C1 segment of cervical spinal cord (tissue), 14 donors: ENCODE measurements at regions not wholly inside any gene's neighbourhood (a gene's known extent, or its start where the extent isn't known, plus 50 kb on each side); places are given as distances from the start of the nearest gene placed in this dataset.

Experiments
- DNase-seq, 14 donors: peaks; one replicate each; lab custom pipeline; 2025; lab: John Stamatoyannopoulos, UW

DNA sequence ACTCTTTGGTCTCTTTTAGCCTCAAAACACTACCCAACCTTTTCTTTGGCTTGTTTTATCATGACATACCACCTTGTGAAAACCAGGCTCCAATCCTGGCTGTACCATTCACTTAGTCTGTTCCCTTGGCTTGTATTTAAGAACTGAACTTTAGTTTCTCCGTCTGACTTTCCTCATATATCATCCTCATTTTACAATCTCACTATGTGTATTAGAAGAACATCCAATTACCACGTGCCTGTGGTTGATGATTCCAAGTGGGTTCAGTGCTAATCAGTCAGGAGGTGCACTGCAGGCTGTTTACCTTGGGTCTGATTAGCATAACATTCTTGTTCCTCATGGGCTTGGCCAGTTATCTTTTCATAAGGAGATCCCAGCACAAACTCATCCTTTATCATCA, 144.8 kb upstream of the KLF14 start:
- DNase-seq = no peak

DNA sequence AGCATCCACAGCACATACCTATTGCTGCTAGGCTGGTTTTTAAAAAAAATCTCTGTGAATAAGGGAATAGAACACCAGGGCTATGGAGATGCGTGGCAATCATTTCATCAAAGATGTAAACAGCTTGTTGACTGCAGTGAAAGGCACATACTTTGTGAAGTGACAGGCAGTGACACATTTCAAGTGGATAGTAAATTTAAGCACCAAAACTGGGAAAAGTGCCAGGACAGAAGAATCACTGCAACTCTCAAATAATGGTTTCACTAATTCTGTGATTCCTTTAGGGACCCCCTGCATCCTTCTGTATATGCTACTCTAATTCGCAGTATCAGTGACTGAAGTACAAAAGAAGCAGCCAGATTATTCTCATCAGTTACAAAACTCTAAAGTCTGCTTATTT, 145.2 kb upstream of the KLF14 start:
- no peak for DNase-seq

DNA sequence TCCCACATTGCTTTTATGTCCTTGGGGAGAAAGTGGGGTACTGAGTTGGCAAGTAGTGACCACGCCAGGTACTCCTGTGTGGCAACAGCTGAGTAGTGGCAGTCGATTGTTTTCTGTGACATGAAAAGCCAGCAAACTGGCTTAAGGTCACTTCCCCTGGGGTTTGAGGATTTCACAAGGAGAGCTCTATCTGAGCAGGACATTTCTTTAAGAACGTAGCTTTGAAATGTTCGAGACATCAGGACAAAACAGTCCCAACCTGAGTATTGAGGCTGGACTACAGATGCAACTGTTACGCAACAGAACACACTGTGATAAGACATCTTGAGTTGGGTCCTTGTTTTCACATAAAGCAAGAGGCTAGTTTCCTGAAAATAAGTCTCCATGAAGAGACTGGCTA, 146.7 kb upstream of the KLF14 start:
- DNase-seq = no peak

DNA sequence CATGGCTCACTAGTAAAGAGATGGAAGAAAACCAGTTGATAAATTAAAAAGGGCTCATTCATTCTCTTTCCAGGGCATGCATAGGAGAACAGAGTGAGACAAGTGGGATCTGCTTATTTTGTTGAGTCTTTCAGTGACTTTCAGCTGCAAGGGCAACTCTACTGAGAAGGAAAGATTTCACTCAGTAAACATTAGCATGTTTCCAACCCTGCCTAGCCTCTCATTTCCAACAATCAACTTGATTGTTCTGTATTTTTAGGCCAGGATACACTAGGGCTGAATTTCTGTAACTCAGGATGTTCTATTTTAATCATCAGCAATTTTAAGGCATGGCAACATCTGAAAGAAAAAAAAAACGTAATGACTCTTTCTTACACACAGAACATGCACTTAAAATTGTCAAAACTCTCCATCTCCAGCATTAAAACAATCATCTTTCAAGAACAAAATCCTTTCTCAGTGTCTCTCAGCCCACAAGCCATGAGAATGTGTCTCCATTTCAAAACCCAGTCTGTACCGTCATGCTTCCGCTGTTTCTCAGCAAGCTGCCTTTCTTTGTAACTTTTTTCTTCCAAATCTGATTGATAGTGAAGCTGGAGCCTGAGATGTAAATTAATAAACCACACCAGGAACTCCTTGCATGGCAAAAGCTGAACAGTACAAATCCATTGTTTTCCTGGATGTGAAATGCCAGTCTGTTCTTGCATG, 147.2 kb upstream of the KLF14 start:
- peak in 1 of 14 donors; percentile 16 for DNase-seq

DNA sequence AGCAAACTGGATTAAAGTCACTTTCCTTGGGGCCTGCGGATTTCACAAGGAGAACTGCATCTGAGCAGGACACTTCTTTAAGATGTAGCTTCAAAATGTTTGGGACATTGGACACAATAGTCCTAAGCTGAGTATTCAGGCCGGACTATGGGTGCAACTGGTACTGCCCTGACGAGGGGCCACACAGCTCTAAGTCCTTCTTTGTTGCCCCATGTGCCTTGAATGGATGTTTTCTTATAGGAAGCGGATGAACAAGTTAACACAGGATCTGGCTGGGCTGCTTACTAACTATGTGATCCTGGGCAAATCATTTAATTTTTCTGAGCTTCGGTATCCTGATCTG, 147.8 kb upstream of the KLF14 start:
- no peak for DNase-seq

DNA sequence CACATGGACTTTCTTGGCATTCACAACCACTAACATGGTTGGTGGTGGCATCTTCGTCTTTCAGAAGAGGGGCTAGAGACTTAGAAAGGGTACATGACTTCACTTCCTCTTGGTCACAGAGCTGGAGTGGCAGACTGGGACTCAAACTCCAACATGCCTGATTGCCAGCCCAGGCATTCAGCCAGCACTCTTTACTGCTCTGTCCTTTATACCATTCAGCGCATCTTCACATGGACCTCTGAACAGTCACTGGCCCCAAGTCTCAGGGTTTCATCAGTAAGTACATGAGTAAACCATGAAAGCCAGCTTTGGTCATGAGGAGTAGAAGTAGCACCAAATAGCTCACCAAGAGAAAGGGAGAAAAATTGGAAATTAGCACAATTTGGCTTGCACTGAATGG, 148.4 kb upstream of the KLF14 start:
- no peak for DNase-seq

DNA sequence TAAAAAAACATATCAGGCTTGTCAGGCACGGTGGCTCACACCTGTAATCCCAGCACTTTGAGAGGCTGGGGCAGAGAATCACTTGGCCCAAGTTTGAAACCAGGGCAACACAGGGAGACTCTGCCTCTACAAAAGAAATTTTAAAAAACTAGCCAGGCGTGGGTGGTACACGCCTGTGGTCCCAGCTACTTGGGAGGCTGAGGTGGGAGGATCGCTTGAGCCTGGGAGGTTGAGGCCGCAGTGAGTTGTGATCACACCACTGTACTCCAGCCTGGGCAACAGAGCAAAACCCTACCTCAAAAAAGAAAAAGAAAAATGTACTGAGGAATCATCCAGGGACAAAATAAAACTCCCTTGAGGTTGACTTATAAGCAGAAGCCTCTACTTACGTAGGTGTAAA, 149.9 kb upstream of the KLF14 start:
- DNase-seq = no peak

DNA sequence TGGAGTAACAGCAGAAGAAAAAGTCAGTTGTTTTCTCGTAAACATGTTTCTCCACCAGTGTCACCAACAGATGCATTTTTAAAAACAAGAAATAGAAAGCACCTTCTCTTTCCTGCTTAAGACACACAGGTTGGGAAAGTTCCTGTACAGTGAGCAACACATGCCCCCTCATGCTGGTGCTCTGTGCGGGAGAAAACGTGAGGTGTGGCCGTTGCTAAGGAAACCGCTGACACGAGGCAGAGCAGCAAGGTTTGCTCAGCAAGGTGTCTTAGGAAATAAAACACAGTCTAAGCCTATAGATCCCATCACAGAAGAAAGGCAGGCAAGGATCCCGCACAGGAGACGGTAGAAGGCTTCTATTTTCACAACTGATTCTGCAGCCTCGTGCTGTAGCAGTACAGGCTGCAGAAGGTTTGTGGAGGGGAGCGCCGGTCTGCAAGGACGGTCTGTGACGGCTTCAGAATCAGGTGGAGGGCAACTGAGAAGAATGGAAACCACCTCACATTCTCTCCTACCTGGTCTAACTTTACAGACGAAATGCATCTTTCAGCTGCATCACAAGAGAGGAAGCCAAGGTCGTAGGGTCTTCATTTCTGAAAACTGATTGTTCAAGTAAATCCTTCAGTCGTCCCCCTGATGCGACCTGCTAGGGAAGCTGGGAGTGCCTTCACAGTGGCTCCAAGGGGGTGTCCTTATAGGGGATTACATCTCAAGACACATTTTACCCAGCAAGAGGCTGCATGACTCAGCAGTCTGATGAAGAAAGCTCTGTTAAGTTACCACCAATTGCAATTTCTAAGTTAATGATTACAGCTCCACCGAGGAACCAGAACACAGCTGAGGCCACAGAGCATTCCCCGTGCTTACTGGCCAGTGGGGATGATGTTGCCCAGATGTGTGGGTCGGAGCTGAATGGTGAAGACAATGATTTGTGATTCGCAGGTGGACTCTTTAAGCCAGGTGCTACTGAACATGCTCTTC, 150.7 kb upstream of the KLF14 start:
- DNase-seq = no peak

DNA sequence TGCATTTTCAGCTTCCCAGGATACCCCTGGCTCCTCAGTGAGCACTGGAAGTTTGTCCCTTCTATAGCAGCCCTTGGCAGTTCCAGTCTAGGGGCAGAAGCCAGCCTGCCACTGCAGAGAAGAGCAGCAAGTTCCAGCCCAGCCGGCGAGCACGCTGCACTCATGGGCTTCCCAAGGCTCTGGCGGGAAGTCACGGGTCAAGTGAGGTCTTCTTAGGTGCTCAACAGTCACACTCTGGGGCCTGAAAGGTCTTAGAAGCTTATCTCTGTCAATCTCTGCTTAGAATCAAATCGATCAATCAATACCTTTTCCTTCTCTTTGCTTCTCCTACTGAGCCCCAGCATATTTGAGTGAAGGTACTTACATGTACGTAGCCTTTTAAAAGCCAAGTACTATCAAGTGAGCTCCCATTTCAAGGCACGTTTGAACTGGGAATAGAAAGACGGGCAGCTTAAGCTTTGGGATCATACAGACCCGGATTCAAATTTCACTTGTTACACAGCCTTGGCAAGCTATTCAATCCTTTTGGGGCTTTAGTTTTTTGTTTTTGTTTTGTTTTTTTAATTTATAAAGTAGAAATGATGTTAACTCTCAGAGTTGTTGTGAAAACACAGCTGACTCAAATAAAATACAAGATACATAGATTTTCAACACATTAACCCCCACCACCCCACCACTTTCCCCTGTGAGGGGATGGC, 152.6 kb upstream of the KLF14 start:
- DNase-seq = peak in 4 of 14 donors; percentile 15 to 50 (median 24)

DNA sequence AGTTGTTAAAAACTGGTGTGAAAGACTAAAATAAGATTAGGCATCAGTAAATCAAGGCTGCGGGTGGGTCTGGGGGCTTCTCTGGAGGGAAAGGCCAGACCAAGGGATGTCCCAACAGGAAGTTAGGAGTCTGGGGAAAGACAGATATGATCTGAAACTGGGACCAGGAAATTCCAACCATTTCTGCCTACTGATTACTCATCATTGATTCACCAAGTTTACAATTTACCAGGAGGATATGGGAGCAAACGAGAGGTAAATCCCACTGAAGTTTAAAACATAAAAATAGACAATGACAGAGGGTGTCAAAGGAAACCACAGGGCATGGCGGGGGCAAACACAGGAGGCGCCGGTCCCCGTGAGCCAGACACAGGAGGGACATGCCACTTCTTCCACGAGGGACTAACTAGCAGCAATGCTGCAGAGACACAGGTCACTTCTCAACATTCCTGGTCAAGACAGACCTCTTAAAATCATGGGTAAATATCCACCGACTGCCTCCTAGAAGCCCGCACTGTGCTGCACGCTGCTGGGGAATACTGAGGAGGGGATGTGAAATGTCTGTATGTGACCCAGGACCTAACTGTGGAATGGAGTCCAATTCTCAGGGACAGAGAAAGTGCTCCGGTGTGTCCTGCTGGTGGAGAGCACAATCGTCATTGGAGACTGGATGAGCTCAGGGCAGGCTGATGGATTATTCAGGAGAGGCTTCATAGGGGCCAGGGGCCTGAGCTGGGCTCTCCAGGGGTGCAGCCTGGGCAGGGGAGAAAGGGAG, 153.4 kb upstream of the KLF14 start:
- no peak for DNase-seq

DNA sequence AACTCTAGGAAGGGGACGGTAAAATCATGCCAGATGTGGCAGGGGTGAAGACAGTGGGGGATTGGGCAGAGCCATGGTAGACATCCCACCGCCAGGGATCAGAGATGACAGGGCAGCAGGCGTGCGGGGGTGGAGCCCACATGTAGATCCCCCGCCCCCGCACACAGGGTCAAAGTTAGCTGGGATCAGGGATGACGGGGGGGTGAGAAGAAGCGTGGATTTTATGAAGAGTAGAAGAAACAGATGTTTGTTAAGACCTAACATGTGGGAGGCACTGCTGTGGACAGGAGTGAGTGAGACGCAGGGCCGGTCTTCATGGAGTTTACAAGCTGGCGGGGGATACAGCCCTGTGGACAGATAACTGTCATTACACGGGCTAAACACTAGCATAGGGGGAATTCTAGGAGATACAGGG, 154.0 kb upstream of the KLF14 start:
- no peak for DNase-seq

DNA sequence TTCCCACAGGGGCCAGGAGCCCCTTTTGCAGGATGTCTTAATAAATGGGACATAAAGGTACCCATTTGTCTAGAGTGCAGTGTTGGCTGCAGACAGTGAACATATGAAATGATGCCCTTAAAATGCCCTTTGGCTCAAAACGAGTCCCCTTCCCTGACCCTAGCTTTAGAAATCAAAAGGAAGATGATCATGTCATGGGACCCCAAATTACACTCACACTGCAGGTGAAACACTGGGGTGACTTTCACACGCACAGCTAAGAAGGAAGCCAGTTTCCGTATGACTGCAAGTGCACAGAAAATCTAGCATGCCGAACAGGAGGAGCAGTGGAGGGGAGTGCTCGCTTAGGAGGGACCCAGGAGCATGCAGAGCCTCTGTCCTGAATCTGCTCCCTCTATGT, 154.5 kb upstream of the KLF14 start:
- DNase-seq = no peak

DNA sequence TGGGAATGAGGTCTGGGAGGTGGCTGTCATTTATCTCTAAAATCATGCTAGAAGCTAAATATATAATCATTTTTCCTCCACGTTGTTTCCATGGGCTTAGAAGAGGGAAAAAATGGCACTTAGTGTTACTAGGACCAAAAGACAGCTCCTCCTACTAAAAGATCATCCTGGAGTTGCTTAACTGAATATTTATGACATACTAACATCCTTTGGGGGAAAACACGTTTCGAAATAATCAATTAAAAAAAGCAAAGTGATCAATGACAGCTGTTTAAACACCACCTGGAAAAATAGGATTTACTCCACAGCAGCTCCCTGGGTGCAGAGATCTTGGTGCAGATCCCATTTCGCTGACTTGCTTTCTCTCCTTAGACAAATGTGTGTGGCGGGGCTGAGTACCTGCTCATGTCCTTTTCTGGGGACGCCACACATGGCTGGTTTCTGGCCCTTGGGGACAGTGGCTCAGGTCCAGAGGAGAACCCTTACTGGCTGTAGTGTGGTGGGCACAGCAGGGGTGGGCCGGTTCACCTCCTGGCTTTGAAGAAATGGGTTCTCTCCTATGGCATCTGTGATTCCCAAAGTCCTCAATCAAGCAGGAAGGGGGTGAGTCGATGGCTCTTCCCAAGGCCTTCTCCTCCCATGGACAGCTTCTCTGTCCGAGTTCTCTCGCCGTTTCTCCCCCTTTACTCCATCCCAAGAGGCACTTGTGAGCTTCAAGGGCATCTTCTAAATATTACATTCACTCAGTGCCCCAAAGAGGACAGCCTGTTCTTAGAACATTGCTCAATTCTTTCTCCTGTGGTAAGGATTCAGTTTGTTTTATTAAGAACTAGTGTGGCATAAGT, 156.4 kb upstream of the KLF14 start:
- no peak for DNase-seq

DNA sequence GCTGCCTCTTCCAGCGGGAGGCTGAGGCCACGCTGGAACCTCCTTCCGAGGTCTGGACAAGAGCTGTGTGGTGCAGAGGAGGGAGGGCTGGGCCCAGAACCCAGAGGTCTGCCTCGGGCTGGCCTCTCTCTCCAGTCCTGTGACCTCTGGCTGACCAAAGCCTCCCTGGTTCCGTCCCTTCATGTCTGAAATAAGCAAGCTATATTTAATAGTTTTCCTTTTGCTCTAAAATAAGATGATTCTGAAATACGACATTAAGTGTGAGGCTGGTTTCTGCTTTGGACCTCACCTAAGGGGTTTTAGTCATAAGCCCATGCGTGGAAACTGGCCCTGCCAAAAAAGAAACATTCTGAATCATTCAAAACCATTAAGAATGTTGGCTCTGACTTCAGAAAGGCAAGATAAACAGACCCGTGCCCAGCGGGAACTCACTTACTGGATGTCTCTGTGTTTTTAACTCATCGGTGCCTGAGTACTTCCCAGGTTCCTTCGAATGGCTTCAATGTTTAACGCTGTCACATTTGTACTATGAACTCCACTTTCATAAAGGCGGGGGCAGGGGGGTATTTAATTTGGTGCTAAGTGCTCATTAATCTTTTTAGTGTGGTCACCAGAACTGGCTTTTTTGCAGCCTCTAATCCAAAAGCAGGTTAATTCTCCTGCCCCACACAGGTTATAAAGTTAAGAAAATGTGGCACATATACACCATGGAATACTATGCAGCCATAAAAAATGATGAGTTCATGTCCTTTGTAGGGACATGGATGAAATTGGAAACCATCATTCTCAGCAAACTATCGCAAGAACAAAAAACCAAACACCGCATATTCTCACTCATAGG, 157.5 kb upstream of the KLF14 start:
- DNase-seq = peak in 1 of 14 donors; percentile 20

DNA sequence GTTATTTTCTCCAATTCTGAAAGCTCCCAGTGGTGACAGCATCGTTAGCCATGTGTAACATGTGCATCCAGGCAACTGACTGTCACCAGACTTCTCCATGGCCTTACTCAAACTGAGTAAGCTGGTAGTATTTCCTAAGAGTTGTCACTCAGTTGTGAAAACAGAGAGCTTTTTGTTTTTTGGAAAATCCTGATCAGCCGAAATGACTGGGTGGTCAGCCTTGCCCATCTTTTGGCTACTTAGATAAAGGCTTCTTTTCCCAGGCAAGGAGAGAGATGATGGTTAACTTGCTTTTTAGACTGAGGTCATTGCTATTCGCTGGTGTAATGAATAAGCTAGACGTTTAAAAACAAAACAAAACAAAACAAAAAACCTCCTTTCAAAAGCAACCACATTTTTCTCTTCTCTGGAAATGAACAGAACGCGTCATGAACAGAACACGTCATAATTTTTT, 159.5 kb upstream of the KLF14 start:
- DNase-seq = peak in 6 of 14 donors; percentile 7 to 62 (median 33)

DNA sequence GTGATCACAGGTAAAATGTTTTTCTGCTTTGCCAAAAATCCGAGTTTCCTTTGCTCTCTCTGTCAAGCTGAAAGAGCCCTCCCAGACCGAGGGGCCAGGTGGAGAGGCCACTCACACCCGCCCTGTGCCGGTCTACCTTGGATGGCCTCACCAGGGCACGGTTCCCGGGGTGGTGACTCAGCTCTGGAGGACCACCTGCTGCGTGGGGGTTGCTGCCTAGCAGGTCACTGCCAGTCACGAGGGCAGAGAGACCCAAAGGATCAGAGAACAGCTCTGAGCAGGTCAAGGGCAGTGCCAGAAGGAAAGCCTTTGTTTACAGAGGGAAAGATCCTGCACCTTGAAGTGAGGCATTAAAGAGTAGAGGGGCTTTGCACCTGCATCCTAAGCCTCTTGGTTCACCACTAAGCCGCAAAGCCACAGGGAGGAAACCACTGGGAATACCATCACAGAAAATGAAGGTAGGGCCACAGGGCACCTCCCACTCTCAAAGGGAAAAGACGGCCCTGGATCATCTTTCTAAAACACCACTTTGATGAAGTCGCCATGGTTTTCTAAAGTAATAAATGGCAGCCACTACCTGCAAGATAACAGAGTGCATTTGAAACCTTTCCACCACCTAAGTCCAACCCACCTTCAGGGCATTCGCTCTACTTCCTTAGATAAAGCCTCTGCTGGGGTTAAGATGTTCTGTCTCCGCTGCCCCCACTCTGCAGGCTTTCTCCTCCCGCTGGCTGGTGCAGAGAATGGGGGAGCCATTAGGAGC, 160.3 kb upstream of the KLF14 start:
- peak in 6 of 14 donors; percentile 21 to 72 (median 34) for DNase-seq

DNA sequence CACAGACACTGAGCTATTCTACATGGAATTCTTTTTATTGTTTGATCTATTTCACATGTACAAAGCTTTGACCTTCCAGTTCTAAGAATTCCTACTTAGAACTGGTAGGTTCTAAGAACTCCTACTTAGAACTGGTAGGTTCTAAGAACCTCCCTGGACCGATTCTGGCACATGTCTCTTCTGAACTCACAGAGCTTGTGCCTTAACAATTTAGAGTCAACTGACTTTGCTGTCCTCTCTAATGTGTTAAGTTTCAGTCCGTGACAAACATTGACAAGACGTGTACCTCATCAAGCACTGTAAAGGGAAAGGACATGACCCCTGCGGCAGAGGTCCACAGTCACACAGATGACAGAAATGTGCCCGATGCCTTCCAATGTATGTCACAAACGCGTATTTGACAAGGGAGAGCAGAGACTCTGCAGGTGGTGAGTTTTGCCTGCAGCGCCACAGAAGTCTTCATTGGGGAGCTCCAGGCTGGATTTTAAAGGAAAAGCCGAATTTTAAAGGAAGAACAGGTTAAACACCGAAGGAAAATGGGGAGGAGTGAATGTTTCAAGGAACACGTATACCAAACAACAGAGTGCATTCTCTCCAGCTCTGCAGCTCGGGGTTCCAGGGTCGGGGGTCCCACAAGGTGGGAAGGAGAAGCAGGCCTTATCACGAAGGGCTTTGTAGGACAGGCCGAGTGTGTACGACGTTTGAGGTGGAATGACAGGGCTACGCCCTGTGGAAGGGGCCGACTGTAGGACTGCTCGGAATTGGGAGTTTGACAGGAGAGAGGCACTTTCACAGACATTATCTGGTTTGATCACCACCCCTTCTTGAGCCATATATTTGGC, 161.1 kb upstream of the KLF14 start:
- DNase-seq = no peak
